ENCODE measurements at regions not wholly inside any gene's neighbourhood (a gene's known extent, or its start where the extent isn't known, plus 50 kb on each side); places are given as distances from the start of the nearest gene placed in this dataset.

DNA sequence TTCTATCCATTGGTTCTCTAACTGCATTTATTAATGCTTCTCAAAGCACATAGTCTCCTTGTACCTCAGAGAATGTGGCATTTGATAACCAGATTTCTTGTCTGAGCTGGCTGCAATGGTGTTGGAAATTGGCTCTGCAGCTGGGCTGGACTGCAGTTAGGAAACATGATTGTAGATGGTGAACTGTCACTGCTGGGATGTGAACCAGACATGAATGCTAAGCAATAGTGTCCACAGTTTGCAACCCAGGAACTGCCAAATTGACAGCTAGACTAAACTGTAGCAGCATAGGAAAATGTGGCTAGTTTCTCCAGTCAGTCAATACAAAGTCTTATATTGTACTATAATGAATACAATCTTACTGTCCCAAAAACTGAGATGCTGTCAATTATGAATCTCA lies 656.6 kb upstream of the GOLIM4 start:
- Histone ChIP-seq H3K4me1 (ENCODE audit: insufficient read depth, low read length, severe bottlenecking) (no peaks in the 10 kb centered on the region), H3K79me2 (ENCODE audit: insufficient read depth, low read length) (no peaks in the 10 kb centered on the region), H3K36me3 (ENCODE audit: insufficient read depth, low read length) (no peaks in the 10 kb centered on the region), H3K9me3 (ENCODE audit: low read length) (no peaks in the 10 kb centered on the region), H3K9me2 (ENCODE audit: low read depth, low read length) (peaks cover 2% of the 10 kb centered on the region; the same call in 1 of the 2 replicates), H3F3A (ENCODE audit: insufficient read depth, low read length) (no peaks in the 10 kb centered on the region), H4K20me1 (ENCODE audit: insufficient read depth, low read length) (no peaks in the 10 kb centered on the region), H3K4me2 (ENCODE audit: low read length) (no peak overlapping the region), H2AFZ (ENCODE audit: low read length) (no peak overlapping the region), H3K27me3 (ENCODE audit: insufficient read depth, low read length) (no peaks in the 10 kb centered on the region), H3K9ac (ENCODE audit: low read length) (no peak overlapping the region), H3K27ac (ENCODE audit: low read depth, low read length, poor library complexity, severe bottlenecking) (no peak overlapping the region), H3K4me3 (ENCODE audit: low read depth, low read length, poor library complexity, severe bottlenecking) (no peak overlapping the region)
- no peak for TF ChIP-seq EZH2 (IDR thresholded peaks at IDR 0.05; ENCODE audit: borderline replicate concordance, low read length)
- TF ChIP-seq, protein P1, sequence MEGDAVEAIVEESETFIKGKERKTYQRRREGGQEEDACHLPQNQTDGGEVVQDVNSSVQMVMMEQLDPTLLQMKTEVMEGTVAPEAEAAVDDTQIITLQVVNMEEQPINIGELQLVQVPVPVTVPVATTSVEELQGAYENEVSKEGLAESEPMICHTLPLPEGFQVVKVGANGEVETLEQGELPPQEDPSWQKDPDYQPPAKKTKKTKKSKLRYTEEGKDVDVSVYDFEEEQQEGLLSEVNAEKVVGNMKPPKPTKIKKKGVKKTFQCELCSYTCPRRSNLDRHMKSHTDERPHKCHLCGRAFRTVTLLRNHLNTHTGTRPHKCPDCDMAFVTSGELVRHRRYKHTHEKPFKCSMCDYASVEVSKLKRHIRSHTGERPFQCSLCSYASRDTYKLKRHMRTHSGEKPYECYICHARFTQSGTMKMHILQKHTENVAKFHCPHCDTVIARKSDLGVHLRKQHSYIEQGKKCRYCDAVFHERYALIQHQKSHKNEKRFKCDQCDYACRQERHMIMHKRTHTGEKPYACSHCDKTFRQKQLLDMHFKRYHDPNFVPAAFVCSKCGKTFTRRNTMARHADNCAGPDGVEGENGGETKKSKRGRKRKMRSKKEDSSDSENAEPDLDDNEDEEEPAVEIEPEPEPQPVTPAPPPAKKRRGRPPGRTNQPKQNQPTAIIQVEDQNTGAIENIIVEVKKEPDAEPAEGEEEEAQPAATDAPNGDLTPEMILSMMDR (IDR thresholded peaks at IDR 0.05; ENCODE audit: low read length) = no peak

DNA sequence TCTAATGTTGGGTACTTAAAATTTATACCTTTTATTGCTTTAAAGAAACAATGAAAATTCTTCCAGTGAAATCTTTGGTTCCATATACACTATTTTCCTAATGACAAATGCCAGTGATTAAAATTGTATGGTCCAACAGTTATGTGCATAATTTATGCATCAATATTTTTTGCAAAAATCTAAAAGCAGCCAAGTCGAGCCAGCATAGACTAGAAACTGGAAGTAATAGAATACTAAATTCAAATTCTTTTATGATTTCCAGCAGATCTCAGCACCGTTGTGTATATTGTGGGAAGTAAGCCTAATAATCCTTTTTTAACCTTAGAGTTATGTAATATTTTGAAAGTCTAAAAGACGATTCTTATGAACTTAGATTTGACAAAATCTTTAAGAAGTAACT lies 652.0 kb upstream of the GOLIM4 start:
- Histone ChIP-seq H3K4me1 (ENCODE audit: insufficient read depth, low read length, severe bottlenecking) (no peaks in the 10 kb centered on the region), H3K36me3 (ENCODE audit: insufficient read depth, low read length) (no peaks in the 10 kb centered on the region)

DNA sequence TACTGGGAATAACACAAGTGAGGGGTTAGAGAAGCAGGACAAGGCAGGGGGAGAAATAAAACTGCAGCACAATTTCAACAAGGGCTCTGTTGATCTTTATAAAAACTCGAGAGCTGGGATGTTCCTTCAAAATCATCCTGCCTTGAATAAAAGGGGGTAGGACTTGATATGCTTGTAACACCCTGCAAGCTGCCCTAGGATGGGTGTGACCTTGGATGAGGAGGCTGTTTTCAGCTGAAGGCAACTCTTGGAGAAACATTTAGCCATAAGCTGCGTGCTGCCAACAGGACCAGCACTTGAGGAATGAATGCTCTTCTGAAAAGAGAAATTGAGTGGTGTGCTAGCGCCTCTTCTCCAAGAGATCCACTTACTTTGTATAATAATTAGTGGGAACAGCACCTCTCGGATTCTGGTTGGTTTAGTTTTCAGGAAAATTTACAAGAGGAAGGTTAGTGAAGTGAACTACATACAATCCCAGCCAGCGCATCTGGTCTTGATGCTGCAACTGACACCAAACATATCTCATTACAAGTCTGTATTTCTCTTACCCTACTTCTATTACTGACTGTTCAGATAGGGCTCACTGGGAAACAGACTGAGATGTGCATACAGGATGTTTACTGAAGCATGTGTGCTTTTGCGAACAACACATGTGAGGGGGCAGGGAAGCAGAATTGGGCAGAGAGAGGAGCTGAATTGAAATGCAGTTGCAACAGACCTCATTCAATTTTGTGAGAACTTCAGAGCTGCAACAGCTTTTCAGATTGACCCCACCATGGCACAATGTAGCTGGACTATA lies 643.0 kb upstream of the GOLIM4 start:
- no peaks in the 10 kb centered on the region for H3K9me2 ChIP-seq (ENCODE audit: low read depth, low read length)
- no peak overlapping the region for H3K4me3 ChIP-seq (ENCODE audit: low read depth, low read length, poor library complexity, severe bottlenecking)
- no peaks in the 10 kb centered on the region for H4K20me1 ChIP-seq (ENCODE audit: insufficient read depth, low read length)
- H3K27me3 ChIP-seq (ENCODE audit: insufficient read depth, low read length) = no peaks in the 10 kb centered on the region
- no peaks in the 10 kb centered on the region for H3K79me2 ChIP-seq (ENCODE audit: insufficient read depth, low read length)
- no peak for TF ChIP-seq EZH2 (IDR thresholded peaks at IDR 0.05; ENCODE audit: borderline replicate concordance, low read length)
- TF ChIP-seq, protein P1 (IDR thresholded peaks at IDR 0.05; ENCODE audit: low read length) = no peak
- no peaks in the 10 kb centered on the region for H3K36me3 ChIP-seq (ENCODE audit: insufficient read depth, low read length)
- no peak overlapping the region for H2AFZ ChIP-seq (ENCODE audit: low read length)
- no peak overlapping the region for H3K9ac ChIP-seq (ENCODE audit: low read length)
- H3F3A ChIP-seq (ENCODE audit: insufficient read depth, low read length) = no peaks in the 10 kb centered on the region
- H3K27ac ChIP-seq (ENCODE audit: low read depth, low read length, poor library complexity, severe bottlenecking) = no peak overlapping the region
- H3K4me2 ChIP-seq (ENCODE audit: low read length) = no peak overlapping the region
- H3K9me3 ChIP-seq (ENCODE audit: low read length) = peaks cover 8% of the 10 kb centered on the region
- no peaks in the 10 kb centered on the region for H3K4me1 ChIP-seq (ENCODE audit: insufficient read depth, low read length, severe bottlenecking)

More for the DNA sequence above, 652.0 kb upstream of the GOLIM4 start:
- H4K20me1 ChIP-seq (ENCODE audit: insufficient read depth, low read length) = no peaks in the 10 kb centered on the region
- no peak for TF ChIP-seq EZH2 (IDR thresholded peaks at IDR 0.05; ENCODE audit: borderline replicate concordance, low read length)
- no peaks in the 10 kb centered on the region for H3F3A ChIP-seq (ENCODE audit: insufficient read depth, low read length)
- no peak overlapping the region for H3K27ac ChIP-seq (ENCODE audit: low read depth, low read length, poor library complexity, severe bottlenecking)
- no peaks in the 10 kb centered on the region for H3K9me3 ChIP-seq (ENCODE audit: low read length)
- no peaks in the 10 kb centered on the region for H3K27me3 ChIP-seq (ENCODE audit: insufficient read depth, low read length)
- no peak overlapping the region for H3K4me2 ChIP-seq (ENCODE audit: low read length)
- no peaks in the 10 kb centered on the region; the same call in 1 of the 2 replicates for H3K9me2 ChIP-seq (ENCODE audit: low read depth, low read length)
- H3K4me3 ChIP-seq (ENCODE audit: low read depth, low read length, poor library complexity, severe bottlenecking) = no peak overlapping the region
- no peak overlapping the region for H2AFZ ChIP-seq (ENCODE audit: low read length)
- no peak overlapping the region for H3K9ac ChIP-seq (ENCODE audit: low read length)
- H3K79me2 ChIP-seq (ENCODE audit: insufficient read depth, low read length) = no peaks in the 10 kb centered on the region

DNA sequence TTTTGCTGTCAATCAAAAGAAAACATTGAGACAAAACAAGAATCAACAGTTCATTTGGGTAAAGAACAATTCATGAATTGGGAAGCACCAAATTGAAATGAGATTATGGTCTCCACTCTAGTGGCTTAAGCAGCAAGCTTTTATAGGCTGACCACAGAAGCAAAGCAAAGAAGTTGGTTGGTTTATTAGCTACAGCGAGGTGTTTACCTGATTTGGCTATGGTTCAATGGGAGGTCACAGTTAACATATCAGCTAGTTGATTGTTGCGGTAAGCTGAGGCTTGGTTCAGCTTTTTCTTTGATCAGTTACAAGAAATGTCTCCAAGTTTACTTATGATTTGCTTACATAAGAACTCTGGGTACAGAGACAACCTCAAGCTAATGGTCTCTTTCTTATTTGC lies 640.5 kb upstream of the GOLIM4 start:
- no peak overlapping the region for H3K27ac ChIP-seq (ENCODE audit: low read depth, low read length, poor library complexity, severe bottlenecking)
- H3K79me2 ChIP-seq (ENCODE audit: insufficient read depth, low read length) = no peaks in the 10 kb centered on the region
- peaks cover 8% of the 10 kb centered on the region for H3K9me3 ChIP-seq (ENCODE audit: low read length)
- H2AFZ ChIP-seq (ENCODE audit: low read length) = no peak overlapping the region
- no peaks in the 10 kb centered on the region for H3F3A ChIP-seq (ENCODE audit: insufficient read depth, low read length)
- H3K36me3 ChIP-seq (ENCODE audit: insufficient read depth, low read length) = no peaks in the 10 kb centered on the region
- no peak overlapping the region for H3K9ac ChIP-seq (ENCODE audit: low read length)
- H3K9me2 ChIP-seq (ENCODE audit: low read depth, low read length) = no peaks in the 10 kb centered on the region
- H3K27me3 ChIP-seq (ENCODE audit: insufficient read depth, low read length) = no peaks in the 10 kb centered on the region
- no peak overlapping the region for H3K4me3 ChIP-seq (ENCODE audit: low read depth, low read length, poor library complexity, severe bottlenecking)
- TF ChIP-seq, protein P1 (IDR thresholded peaks at IDR 0.05; ENCODE audit: low read length) = no peak
- no peak for TF ChIP-seq EZH2 (IDR thresholded peaks at IDR 0.05; ENCODE audit: borderline replicate concordance, low read length)
- no peaks in the 10 kb centered on the region for H3K4me1 ChIP-seq (ENCODE audit: insufficient read depth, low read length, severe bottlenecking)
- H3K4me2 ChIP-seq (ENCODE audit: low read length) = no peak overlapping the region
- no peaks in the 10 kb centered on the region for H4K20me1 ChIP-seq (ENCODE audit: insufficient read depth, low read length)
